WTC11 (cell line): ENCODE measurements at regions not wholly inside any gene's neighbourhood (a gene's known extent, or its start where the extent isn't known, plus 50 kb on each side); places are given as distances from the start of the nearest gene placed in this dataset.

Source experiments
- ATAC-seq: fragments of 200-7000 bp; cut with Tn5 transposase; 2 replicates; pipeline ENCODE4 v1.10.0; 2021; ENCODE audit warnings: mild to moderate bottlenecking, moderate library complexity
- CTCF ChIA-PET: fragments of 300-600 bp; sonication (Branson Sonifier 250); formaldehyde crosslinking; loops from one replicate; lab custom pipeline; 2021; ENCODE audit warnings: antibody characterized with exemption; lab: Charles Lee
- POLR2A ChIA-PET: fragments of 350-600 bp; sonication (Branson Sonifier 250); formaldehyde crosslinking; loops from one replicate; lab custom pipeline; 2021; ENCODE audit warnings: antibody characterized with exemption; lab: Charles Lee
- DNase-seq: peaks from one replicate; pipeline ENCODE4 v3.0.0; 2021; ENCODE audit warnings: low spot score
- H3K27ac Mint-ChIP-seq: 2 replicates; pipeline ENCODE4 v1.8.0; 2021; ENCODE audit warnings: mixed read lengths
- H3K27me3 Mint-ChIP-seq: 2 replicates; pipeline ENCODE4 v1.8.0; 2021; ENCODE audit warnings: low read depth, mild to moderate bottlenecking, moderate library complexity, mixed read lengths
- H3K36me3 Mint-ChIP-seq: 2 replicates; pipeline ENCODE4 v1.8.0; 2021; ENCODE audit warnings: mixed read lengths
- H3K4me1 Mint-ChIP-seq: 2 replicates; pipeline ENCODE4 v1.8.0; 2022; ENCODE audit warnings: mixed read lengths
- H3K4me3 Mint-ChIP-seq: 2 replicates; pipeline ENCODE4 v1.8.0; 2021; ENCODE audit warnings: mild to moderate bottlenecking, moderate library complexity, mixed read lengths
- H3K9me3 Mint-ChIP-seq: 2 replicates; pipeline ENCODE4 v1.8.0; 2021; ENCODE audit warnings: mixed read lengths
- FOXK1 ChIP-seq: sonication (generic); formaldehyde crosslinking; IDR thresholded peaks from 2 replicates; pipeline ENCODE4 v1.8.0; 2022; ENCODE audit warnings: mild to moderate bottlenecking, moderate library complexity, missing genetic modification reagents
- NFATC4 ChIP-seq: fragments of 250-450 bp; sonication (Bioruptor Pico); IDR thresholded peaks from 2 replicates; pipeline ENCODE4 v1.9.0; 2021; ENCODE audit warnings: mild to moderate bottlenecking
- NR1H2 ChIP-seq: sonication (generic); formaldehyde crosslinking; IDR thresholded peaks from 2 replicates; pipeline ENCODE4 v1.9.0; 2021; ENCODE audit warnings: mild to moderate bottlenecking, moderate library complexity, missing genetic modification reagents
- SMAD3 ChIP-seq: sonication (generic); formaldehyde crosslinking; IDR thresholded peaks from 2 replicates; pipeline ENCODE4 v1.8.0; 2022; ENCODE audit warnings: missing genetic modification reagents, mild to moderate bottlenecking, borderline replicate concordance
- TP53 ChIP-seq: sonication (generic); formaldehyde crosslinking; IDR thresholded peaks from 2 replicates; pipeline ENCODE4 v1.8.1; 2023; ENCODE audit warnings: mild to moderate bottlenecking, missing genetic modification reagents
- TF ChIP-seq, protein P1 (sequence below): fragments of 250-450 bp; sonication (Bioruptor Pico); IDR thresholded peaks from 2 replicates; pipeline ENCODE4 v1.9.0; 2021; ENCODE audit warnings: mild to moderate bottlenecking
- TF ChIP-seq, protein P2 (sequence below): sonication (generic); formaldehyde crosslinking; IDR thresholded peaks from 2 replicates; pipeline ENCODE4 v1.8.0; 2022; ENCODE audit warnings: mild to moderate bottlenecking, missing genetic modification reagents
- TF ChIP-seq, protein P3 (sequence below): fragments of 250-450 bp; sonication (Bioruptor Pico); IDR thresholded peaks from 2 replicates; pipeline ENCODE4 v1.9.0; 2021; ENCODE audit warnings: mild to moderate bottlenecking, borderline replicate concordance
- TF ChIP-seq, protein P4 (sequence below): fragments of 250-450 bp; sonication (Bioruptor Pico); conservative IDR thresholded peaks from 2 replicates; pipeline ENCODE4 v1.9.0; 2021; ENCODE audit warnings: mild to moderate bottlenecking
- TF ChIP-seq, protein P5 (sequence below): fragments of 250-450 bp; sonication (Bioruptor Pico); IDR thresholded peaks from 2 replicates; pipeline ENCODE4 v1.8.0; 2021; ENCODE audit warnings: mild to moderate bottlenecking
- TF ChIP-seq, protein P6 (sequence below): fragments of 250-450 bp; sonication (Bioruptor Pico); IDR thresholded peaks from 2 replicates; pipeline ENCODE4 v1.9.0; 2021; ENCODE audit warnings: moderate library complexity, mild to moderate bottlenecking, inconsistent platforms, borderline replicate concordance

DNA sequence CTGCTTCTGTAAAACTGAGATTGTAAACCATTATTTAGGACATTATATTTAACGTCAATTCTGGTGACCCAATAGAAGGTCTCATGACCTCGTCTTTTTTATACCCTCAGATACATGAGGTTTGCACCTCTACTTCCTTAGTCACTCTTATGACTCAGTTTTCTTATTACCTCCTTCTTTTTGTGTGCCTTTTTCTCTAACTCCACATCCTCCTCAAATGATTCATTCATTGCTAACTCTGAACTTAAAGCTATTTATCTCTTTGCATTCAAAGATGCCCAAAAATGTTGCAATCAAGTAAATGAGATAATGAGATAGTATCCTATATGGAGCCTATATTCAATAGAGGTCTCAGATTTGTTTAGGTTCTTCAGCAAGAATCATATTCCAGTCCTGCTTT, 121.0 kb upstream of the KYNU start (continued):
- TF ChIP-seq, protein P1, sequence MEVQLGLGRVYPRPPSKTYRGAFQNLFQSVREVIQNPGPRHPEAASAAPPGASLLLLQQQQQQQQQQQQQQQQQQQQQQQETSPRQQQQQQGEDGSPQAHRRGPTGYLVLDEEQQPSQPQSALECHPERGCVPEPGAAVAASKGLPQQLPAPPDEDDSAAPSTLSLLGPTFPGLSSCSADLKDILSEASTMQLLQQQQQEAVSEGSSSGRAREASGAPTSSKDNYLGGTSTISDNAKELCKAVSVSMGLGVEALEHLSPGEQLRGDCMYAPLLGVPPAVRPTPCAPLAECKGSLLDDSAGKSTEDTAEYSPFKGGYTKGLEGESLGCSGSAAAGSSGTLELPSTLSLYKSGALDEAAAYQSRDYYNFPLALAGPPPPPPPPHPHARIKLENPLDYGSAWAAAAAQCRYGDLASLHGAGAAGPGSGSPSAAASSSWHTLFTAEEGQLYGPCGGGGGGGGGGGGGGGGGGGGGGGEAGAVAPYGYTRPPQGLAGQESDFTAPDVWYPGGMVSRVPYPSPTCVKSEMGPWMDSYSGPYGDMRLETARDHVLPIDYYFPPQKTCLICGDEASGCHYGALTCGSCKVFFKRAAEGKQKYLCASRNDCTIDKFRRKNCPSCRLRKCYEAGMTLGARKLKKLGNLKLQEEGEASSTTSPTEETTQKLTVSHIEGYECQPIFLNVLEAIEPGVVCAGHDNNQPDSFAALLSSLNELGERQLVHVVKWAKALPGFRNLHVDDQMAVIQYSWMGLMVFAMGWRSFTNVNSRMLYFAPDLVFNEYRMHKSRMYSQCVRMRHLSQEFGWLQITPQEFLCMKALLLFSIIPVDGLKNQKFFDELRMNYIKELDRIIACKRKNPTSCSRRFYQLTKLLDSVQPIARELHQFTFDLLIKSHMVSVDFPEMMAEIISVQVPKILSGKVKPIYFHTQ (CRISPR knock-in tag): no peak

DNA sequence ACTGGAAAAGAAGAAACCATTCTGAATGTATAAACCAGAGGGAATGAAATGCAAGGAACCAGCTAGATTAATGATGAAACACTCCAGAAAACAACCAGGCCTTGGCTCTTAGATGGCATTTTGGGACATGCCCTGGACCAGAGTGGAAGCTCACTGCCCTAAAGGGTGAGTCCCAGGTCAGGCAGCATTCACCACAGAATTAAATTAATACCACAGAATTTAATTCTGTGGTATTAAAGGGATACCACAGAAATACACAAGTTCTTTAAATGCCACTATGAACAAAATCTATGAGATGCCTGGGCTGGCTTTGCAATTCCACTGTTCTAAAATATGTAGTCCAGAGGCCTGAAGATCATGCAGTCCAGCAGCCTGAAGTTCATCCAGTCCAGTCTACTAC, 122.3 kb upstream of the KYNU start:
- H3K4me3 Mint-ChIP-seq: no peak overlapping the region
- POLR2A ChIA-PET: no interaction called here
- CTCF ChIA-PET: no interaction called here
- TF ChIP-seq NFATC4 (CRISPR knock-in tag) (no peak), SMAD3 (no peak), FOXK1 (CRISPR knock-in tag) (no peak)
- TF ChIP-seq, protein P2, sequence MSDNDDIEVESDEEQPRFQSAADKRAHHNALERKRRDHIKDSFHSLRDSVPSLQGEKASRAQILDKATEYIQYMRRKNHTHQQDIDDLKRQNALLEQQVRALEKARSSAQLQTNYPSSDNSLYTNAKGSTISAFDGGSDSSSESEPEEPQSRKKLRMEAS: no peak
- TF ChIP-seq, protein P3, sequence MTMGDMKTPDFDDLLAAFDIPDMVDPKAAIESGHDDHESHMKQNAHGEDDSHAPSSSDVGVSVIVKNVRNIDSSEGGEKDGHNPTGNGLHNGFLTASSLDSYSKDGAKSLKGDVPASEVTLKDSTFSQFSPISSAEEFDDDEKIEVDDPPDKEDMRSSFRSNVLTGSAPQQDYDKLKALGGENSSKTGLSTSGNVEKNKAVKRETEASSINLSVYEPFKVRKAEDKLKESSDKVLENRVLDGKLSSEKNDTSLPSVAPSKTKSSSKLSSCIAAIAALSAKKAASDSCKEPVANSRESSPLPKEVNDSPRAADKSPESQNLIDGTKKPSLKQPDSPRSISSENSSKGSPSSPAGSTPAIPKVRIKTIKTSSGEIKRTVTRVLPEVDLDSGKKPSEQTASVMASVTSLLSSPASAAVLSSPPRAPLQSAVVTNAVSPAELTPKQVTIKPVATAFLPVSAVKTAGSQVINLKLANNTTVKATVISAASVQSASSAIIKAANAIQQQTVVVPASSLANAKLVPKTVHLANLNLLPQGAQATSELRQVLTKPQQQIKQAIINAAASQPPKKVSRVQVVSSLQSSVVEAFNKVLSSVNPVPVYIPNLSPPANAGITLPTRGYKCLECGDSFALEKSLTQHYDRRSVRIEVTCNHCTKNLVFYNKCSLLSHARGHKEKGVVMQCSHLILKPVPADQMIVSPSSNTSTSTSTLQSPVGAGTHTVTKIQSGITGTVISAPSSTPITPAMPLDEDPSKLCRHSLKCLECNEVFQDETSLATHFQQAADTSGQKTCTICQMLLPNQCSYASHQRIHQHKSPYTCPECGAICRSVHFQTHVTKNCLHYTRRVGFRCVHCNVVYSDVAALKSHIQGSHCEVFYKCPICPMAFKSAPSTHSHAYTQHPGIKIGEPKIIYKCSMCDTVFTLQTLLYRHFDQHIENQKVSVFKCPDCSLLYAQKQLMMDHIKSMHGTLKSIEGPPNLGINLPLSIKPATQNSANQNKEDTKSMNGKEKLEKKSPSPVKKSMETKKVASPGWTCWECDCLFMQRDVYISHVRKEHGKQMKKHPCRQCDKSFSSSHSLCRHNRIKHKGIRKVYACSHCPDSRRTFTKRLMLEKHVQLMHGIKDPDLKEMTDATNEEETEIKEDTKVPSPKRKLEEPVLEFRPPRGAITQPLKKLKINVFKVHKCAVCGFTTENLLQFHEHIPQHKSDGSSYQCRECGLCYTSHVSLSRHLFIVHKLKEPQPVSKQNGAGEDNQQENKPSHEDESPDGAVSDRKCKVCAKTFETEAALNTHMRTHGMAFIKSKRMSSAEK: no peak
- TF ChIP-seq, protein P4, sequence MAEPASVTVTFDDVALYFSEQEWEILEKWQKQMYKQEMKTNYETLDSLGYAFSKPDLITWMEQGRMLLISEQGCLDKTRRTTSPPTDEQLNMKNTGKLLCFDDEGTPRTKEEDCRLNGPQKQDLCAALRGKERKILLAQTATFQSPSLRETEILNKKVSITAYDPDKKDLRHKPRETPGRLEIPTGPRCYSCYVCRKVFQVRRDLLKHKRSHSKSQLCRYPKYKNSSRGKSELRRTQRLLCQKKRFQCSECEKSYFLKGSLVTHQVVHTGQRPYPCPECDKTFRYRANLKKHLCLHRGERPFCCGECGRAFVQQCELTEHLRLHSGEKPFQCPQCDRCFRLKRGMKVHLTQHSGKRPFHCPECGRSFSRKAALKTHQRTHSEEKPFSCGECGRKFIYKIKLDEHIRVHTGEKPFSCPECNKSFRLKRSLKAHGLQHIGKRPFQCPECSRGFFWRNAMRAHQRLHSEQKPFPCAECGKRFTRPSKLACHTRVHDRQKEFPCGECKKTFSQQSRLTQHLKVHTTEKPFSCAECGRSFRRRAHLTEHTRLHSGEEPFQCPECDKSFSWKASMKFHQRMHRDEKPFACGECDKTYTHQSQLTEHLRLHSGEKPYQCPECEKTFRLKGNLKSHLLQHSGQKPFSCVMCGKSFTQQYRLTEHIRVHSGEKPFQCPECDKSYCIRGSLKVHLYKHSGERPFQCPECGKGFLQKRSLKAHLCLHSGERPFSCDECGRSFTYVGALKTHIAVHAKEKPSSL (CRISPR knock-in tag): no peak
- no peaks in the 10 kb centered on the region for H3K9me3 Mint-ChIP-seq
- no peaks in the 10 kb centered on the region for H3K36me3 Mint-ChIP-seq
- no peaks in the 10 kb centered on the region for H3K27me3 Mint-ChIP-seq
- 0 out of 2 replicates have a peak, but pooled peaks cover 3% of the 10 kb centered on the region for H3K4me1 Mint-ChIP-seq
- no peak overlapping the region for H3K27ac Mint-ChIP-seq
- ATAC-seq (no peak), DNase-seq (no peak)

DNA sequence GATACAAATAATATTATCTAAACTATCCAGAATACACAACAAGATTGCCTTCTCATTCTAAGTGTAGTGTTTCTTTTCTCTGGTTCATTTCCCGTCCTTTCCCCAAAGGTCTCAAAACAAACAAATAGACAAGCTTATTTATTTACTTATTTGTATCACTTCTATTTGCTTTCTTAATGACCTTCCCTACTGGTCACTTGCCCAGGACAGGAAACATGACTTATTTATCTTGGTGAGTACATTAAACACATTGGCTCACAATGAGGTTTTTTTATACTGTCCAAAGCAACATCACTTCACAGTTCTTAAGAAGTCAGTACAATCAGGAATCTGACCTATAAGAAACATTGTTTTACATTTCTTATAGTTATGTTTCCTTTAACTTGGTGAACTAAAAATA, 123.3 kb upstream of the KYNU start:
- CTCF ChIA-PET: no interaction called here

More for the DNA sequence above, 123.3 kb upstream of the KYNU start:
- H3K27ac Mint-ChIP-seq: no peak overlapping the region
- no peak overlapping the region for H3K4me3 Mint-ChIP-seq
- H3K9me3 Mint-ChIP-seq: no peaks in the 10 kb centered on the region
- DNase-seq (no peak), ATAC-seq (no peak)
- 0 out of 2 replicates have a peak, but pooled peaks cover 3% of the 10 kb centered on the region for H3K4me1 Mint-ChIP-seq
- POLR2A ChIA-PET: no interaction called here
- H3K36me3 Mint-ChIP-seq: no peaks in the 10 kb centered on the region
- TF ChIP-seq TP53 (CRISPR knock-in tag): no peak
- no peak for TF ChIP-seq NR1H2 (CRISPR knock-in tag)
- TF ChIP-seq, protein P5, sequence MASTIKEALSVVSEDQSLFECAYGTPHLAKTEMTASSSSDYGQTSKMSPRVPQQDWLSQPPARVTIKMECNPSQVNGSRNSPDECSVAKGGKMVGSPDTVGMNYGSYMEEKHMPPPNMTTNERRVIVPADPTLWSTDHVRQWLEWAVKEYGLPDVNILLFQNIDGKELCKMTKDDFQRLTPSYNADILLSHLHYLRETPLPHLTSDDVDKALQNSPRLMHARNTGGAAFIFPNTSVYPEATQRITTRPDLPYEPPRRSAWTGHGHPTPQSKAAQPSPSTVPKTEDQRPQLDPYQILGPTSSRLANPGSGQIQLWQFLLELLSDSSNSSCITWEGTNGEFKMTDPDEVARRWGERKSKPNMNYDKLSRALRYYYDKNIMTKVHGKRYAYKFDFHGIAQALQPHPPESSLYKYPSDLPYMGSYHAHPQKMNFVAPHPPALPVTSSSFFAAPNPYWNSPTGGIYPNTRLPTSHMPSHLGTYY (CRISPR knock-in tag): no peak
- TF ChIP-seq, protein P6, sequence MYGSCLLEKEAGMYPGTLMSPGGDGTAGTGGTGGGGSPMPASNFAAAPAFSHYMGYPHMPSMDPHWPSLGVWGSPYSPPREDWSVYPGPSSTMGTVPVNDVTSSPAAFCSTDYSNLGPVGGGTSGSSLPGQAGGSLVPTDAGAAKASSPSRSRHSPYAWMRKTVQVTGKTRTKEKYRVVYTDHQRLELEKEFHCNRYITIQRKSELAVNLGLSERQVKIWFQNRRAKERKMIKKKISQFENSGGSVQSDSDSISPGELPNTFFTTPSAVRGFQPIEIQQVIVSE (CRISPR knock-in tag): no peak
- H3K27me3 Mint-ChIP-seq: no peaks in the 10 kb centered on the region
